Nephron (organoid): ENCODE measurements at regions not wholly inside any gene's neighbourhood (a gene's known extent, or its start where the extent isn't known, plus 50 kb on each side); places are given as distances from the start of the nearest gene placed in this dataset.
"Not testable (repeated sequence)": the region's sequence is repeated elsewhere in the genome, so short reads cannot be mapped to it uniquely, and the experiment has no call there.

Source experiments
- H3K27ac Mint-ChIP-seq, 3 experiments: 2 replicates each; pipeline ENCODE4 v1.8.0; 2020; ENCODE audit warnings: mixed read lengths in 3 of 3, mild to moderate bottlenecking in 2 of 3, moderate library complexity in 1 of 3
- H3K27me3 Mint-ChIP-seq: 2 replicates; pipeline ENCODE4 v1.8.0; 2021; ENCODE audit warnings: low read depth, mild to moderate bottlenecking, moderate library complexity, mixed read lengths
- H3K36me3 Mint-ChIP-seq: 2 replicates; pipeline ENCODE4 v1.8.0; 2020; ENCODE audit warnings: low read depth, mixed read lengths
- H3K4me1 Mint-ChIP-seq: 2 replicates; pipeline ENCODE4 v1.8.0; 2020; ENCODE audit warnings: mixed read lengths
- H3K4me3 Mint-ChIP-seq, 3 experiments: 2 replicates each; pipeline ENCODE4 v1.8.0; 2020; ENCODE audit warnings: mild to moderate bottlenecking in 3 of 3, mixed read lengths in 3 of 3, moderate library complexity in 2 of 3
- H3K9me3 Mint-ChIP-seq: 2 replicates; pipeline ENCODE4 v1.8.0; 2020; ENCODE audit warnings: mixed read lengths
- TF ChIP-seq, protein P1 (sequence below), 3 experiments: fragments of 200-600 bp; sonication (generic); IDR thresholded peaks; one replicate each; pipeline ENCODE4 v1.5.0; 2021; ENCODE audit warnings: antibody characterized with exemption in 3 of 3; ENCODE audit not compliant: unreplicated experiment in 3 of 3

DNA sequence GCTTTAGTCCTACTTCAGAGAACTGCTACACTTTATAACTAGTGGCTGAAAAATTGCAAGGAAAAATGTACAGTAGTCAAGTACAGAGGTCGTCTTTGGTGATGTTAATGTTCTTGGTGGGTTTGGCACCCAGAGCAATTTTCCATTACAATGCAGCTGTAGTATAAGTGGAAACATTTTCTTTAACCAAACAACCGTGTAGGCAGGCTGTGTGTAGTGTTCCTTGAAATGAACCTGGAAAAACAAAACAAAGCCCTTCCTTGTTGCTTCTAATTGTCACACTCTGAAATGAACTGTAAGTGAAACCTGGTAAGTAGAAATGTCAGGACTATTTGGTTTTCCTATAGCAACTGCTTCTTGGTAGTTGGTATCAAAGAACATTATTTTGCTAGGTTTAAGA, 256.9 kb downstream of the MDFIC start:
- peaks cover 2% of the 10 kb centered on the region for H3K9me3 Mint-ChIP-seq
- H3K4me1 Mint-ChIP-seq, result no peaks in the 10 kb centered on the region
- H3K27me3 Mint-ChIP-seq, result no peaks in the 10 kb centered on the region
- TF ChIP-seq, protein P1, sequence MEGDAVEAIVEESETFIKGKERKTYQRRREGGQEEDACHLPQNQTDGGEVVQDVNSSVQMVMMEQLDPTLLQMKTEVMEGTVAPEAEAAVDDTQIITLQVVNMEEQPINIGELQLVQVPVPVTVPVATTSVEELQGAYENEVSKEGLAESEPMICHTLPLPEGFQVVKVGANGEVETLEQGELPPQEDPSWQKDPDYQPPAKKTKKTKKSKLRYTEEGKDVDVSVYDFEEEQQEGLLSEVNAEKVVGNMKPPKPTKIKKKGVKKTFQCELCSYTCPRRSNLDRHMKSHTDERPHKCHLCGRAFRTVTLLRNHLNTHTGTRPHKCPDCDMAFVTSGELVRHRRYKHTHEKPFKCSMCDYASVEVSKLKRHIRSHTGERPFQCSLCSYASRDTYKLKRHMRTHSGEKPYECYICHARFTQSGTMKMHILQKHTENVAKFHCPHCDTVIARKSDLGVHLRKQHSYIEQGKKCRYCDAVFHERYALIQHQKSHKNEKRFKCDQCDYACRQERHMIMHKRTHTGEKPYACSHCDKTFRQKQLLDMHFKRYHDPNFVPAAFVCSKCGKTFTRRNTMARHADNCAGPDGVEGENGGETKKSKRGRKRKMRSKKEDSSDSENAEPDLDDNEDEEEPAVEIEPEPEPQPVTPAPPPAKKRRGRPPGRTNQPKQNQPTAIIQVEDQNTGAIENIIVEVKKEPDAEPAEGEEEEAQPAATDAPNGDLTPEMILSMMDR (IDR thresholded peaks at IDR 0.05; ENCODE audit: unreplicated experiment in 3 of 3), result no peak
- no peak overlapping the region for H3K4me3 Mint-ChIP-seq
- H3K36me3 Mint-ChIP-seq, result peaks cover under 1% of the 10 kb centered on the region
- peak overlapping the region in 1 of 3 experiments; percentile 46 for H3K27ac Mint-ChIP-seq

DNA sequence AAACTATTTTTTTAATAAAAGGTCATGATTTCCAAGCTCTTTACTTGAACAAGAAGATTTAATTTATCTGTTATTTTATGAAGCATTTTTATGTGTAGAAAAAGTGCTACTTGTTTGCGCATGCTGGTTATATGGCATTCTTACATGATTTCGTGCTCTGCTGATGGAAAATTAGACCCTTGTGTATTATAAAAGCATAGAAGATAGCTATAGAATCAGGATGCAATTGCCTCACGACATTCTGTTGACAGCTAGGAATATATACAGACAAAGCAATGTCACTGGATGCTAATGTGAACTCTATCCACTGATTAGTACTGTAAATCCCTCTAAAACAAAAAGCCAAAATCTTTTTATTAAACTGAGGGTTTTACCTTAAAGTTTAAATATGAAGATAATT, 255.9 kb downstream of the MDFIC start:
- H3K4me1 Mint-ChIP-seq, result no peaks in the 10 kb centered on the region
- TF ChIP-seq, protein P1 (IDR thresholded peaks at IDR 0.05; ENCODE audit: unreplicated experiment in 3 of 3), result no peak
- H3K9me3 Mint-ChIP-seq, result peaks cover 6% of the 10 kb centered on the region
- H3K27me3 Mint-ChIP-seq, result no peaks in the 10 kb centered on the region
- peaks cover 4% of the 10 kb centered on the region for H3K36me3 Mint-ChIP-seq
- H3K27ac Mint-ChIP-seq, result no peak overlapping the region
- H3K4me3 Mint-ChIP-seq, result no peak overlapping the region

DNA sequence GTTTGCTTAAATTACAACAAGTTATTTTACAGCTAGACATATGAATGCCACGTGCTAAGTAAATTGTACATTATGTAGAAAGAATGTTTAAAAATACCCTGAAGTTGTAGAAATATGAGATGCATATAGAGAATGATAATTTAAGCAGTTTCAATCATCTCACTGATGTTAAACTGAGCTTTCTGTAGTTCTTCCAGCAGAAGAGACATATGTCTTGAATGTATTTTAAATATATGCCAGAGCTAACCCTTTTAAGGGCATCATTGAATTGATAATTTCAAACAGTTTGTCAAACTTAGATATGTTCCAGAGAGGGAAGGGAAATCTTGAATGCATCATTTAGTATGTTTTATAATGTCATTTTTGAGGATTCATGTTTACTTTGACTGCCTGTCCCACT, 255.2 kb downstream of the MDFIC start:
- TF ChIP-seq, protein P1 (IDR thresholded peaks at IDR 0.05; ENCODE audit: unreplicated experiment in 3 of 3), result no peak
- H3K9me3 Mint-ChIP-seq, result peaks cover 9% of the 10 kb centered on the region
- no peak overlapping the region for H3K4me3 Mint-ChIP-seq
- no peaks in the 10 kb centered on the region for H3K27me3 Mint-ChIP-seq
- no peaks in the 10 kb centered on the region for H3K4me1 Mint-ChIP-seq
- H3K27ac Mint-ChIP-seq, result no peak overlapping the region
- peaks cover 7% of the 10 kb centered on the region for H3K36me3 Mint-ChIP-seq

DNA sequence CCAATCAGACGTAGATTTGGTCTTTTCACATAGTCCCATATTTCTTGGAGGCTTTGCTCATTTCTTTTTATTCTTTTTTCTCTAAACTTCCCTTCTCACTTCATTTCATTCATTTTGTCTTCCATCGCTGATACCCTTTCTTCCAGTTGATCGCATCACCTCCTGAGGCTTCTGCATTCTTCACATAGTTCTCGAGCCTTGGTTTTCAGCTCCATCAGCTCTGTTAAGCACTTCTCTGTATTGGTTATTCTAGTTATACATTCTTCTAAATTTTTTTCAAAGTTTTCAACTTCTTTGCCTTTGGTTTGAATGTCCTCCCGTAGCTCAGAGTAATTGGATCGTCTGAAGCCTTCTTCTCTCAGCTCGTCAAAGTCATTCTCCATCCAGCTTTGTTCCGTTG, 250.5 kb downstream of the MDFIC start:
- H3K4me1 Mint-ChIP-seq, H3K27me3 Mint-ChIP-seq, H3K4me3 Mint-ChIP-seq, H3K36me3 Mint-ChIP-seq, H3K27ac Mint-ChIP-seq: not testable (repeated sequence)
- H3K9me3 Mint-ChIP-seq, result peaks cover 11% of the 10 kb centered on the region

DNA sequence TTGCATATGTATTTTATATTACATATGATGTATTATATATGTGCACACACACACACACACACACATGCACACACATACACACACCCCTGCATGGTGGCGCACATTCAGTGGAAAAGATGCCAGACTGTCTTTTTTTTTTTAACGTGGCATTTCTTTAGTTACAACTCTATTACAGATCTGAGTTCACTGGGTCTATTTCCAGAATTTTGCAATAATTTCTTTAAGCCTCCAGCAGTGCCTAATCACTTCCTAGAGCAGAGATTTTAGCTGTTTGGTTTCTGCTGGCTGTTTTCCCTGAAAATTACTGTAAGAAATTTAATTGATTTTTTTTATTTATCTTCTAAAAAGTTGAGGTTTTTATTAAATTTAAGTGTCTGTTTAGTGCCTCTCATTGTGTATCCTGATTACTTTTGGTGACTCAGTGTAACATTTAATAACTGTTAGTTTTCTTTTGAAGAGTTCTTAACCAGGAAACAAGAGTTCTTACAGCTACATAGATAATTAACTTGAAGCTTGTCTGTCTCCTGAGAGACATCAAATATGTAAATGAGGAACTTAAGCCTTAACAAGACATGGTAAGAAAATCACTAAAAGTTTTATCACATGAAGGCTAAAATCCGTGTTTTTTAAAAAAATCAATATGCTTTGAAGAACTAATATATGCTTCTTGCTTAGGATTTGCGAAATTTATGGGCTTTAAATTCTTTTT, 232.0 kb downstream of the MDFIC start:
- Mint-ChIP-seq H3K9me3 (no peaks in the 10 kb centered on the region), H3K4me1 (no peaks in the 10 kb centered on the region), H3K27me3 (no peaks in the 10 kb centered on the region), H3K36me3 (no peaks in the 10 kb centered on the region), H3K4me3 (no peak overlapping the region), H3K27ac (no peak overlapping the region)
- TF ChIP-seq, protein P1 (IDR thresholded peaks at IDR 0.05; ENCODE audit: unreplicated experiment in 3 of 3), result no peak

DNA sequence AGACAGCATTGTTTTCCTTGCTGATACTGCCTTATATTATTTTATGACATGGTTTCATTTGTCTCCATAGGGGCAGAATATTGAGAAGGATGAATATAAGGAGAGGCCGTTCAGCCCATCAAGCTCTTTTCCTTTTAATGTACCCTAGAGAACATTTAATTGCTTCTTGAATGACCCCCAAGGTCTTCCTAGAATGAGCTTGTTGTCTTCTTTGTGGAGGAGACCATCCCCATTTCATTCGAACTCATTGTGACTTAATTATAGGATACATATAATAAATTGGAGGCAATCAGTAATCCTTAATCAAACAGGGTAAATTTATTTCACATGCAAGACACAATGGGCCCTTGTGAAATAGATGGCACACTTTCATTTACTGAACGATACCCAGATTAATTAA, 231.3 kb downstream of the MDFIC start:
- Mint-ChIP-seq H3K27ac (no peak overlapping the region), H3K4me1 (no peaks in the 10 kb centered on the region), H3K4me3 (no peak overlapping the region), H3K36me3 (no peaks in the 10 kb centered on the region), H3K27me3 (no peaks in the 10 kb centered on the region), H3K9me3 (no peaks in the 10 kb centered on the region)
- TF ChIP-seq, protein P1 (IDR thresholded peaks at IDR 0.05; ENCODE audit: unreplicated experiment in 3 of 3), result no peak
